ENCODE measurements at regions not wholly inside any gene's neighbourhood (a gene's known extent, or its start where the extent isn't known, plus 50 kb on each side); places are given as distances from the start of the nearest gene placed in this dataset.

- Histone ChIP-seq H3K4me3 (no peak overlapping the region), H3K27ac (no peak overlapping the region)
- TF ChIP-seq CTCF (IDR thresholded peaks at IDR 0.05): no peak
- DNase-seq (ENCODE audit: low spot score): no peak
These were observed 330.4 kb downstream of the EDEM1 start for GRCh38 chr3:5517921-5518320.

DNA sequence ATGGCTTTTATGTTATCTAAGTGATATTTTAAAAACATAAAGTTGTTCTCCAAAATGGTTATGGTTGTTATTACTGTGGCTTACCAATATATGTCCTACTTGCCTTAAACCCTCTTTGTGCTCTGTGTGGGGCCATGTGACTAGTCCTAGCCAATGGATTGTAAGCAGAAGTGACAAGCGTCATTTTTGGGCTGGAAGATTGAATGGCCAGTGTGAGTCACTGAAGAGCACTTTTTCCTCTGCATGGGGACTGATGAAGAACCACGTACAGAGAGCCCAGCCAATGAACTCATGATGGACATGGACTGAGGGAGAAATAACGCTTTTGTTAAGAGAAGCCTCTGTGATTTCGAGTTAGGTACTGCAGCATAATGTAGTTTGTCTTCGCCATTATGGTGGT, 332.7 kb downstream of the EDEM1 start:
- no peak overlapping the region for H3K4me3 ChIP-seq
- TF ChIP-seq CTCF (IDR thresholded peaks at IDR 0.05): no peak
- no peak overlapping the region for H3K27ac ChIP-seq
- no peak for DNase-seq (ENCODE audit: low spot score)

GRCh38 chr3:5523125-5523524, 335.6 kb downstream of the EDEM1 start:
- no peak for DNase-seq (ENCODE audit: low spot score)
- no peak for TF ChIP-seq CTCF (IDR thresholded peaks at IDR 0.05)
- Histone ChIP-seq H3K4me3 (no peak overlapping the region), H3K27ac (no peak overlapping the region)

DNA sequence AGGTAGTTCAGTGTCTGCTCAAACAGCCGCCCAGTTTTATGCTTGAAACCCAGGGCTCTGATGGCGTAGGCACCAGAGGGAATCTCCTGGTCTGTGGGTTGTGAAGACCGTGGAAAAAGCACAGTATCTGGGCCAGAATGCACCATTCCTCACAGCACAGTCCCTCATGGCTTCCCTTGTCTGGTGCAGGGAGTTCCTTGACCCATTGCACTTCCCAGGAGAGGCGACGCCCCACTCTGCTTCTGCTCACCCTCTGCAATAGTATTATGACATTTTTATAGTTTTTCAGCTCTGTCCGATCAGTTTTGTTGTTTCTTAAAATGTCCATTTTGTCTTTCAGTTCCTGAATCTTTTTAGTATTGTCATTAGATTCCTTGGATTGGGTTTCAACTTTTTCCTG, 343.5 kb downstream of the EDEM1 start:
- no peak for DNase-seq (ENCODE audit: low spot score)
- TF ChIP-seq CTCF (IDR thresholded peaks at IDR 0.05): no peak
- Histone ChIP-seq H3K4me3 (no peak overlapping the region), H3K27ac (no peak overlapping the region)

DNA sequence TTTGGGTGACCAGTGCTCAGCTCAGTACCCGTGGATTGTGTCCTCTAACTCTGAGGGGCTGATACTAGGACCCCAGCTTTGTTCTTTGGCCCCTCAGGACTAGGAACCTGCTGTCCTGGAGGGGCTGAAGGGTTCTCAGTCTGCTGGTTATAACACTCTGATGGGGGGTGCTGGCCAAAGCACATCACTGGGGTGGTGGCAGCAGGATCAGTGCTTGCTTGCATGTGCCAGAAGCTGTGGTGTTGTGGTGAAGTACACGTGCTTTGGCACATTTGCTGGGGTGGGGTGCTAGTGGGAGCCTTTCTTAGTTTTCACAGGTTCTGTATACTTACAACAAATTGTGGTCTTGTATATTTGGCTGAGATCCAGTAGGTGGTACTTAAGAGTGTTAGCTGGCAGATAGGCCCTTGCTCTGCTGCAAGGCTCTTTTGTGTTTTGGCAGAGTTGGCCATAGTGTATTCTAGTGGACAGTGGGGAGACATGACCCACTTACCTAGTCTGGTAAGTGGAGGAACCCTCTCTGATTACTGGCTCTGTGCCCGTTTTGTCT, 344.3 kb downstream of the EDEM1 start:
- DNase-seq (ENCODE audit: low spot score): no peak
- Histone ChIP-seq H3K4me3 (no peak overlapping the region), H3K27ac (no peak overlapping the region)
- no peak for TF ChIP-seq CTCF (IDR thresholded peaks at IDR 0.05)

GRCh38 chr3:5540532-5540931, 353.0 kb downstream of the EDEM1 start:
- DNase-seq (ENCODE audit: low spot score): no peak
- TF ChIP-seq CTCF (IDR thresholded peaks at IDR 0.05): no peak
- no peak overlapping the region for H3K4me3 ChIP-seq
- no peak overlapping the region for H3K27ac ChIP-seq

DNA sequence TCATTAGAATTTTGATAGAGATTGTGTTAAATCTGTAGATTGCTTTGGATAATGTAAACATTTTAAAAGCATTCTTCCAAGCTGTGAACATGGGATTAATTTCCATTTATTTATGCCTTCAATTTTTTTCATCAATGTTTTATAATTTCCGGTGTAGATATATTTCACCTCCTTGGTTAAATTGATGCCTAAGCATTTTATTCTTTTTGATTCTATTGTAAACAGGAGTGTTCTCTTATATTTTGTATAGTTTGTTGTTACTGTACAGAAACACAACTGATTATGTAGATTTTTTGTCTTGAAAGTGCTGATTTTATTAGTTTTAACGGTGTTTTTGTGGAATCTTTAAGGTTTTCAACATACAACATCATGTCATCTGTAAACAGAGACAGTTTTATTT, 355.0 kb downstream of the EDEM1 start:
- Histone ChIP-seq H3K4me3 (no peak overlapping the region), H3K27ac (no peak overlapping the region)
- TF ChIP-seq CTCF (IDR thresholded peaks at IDR 0.05): no peak
- DNase-seq (ENCODE audit: low spot score): no peak

All from coronary artery (tissue), 2 donors.